Hepatocyte (in vitro differentiated cells): ENCODE measurements at regions not wholly inside any gene's neighbourhood (a gene's known extent, or its start where the extent isn't known, plus 50 kb on each side); places are given as distances from the start of the nearest gene placed in this dataset.

Source experiments
- CTCF ChIP-seq: fragments of 200-600 bp; sonication (generic); IDR thresholded peaks from 2 replicates; pipeline ENCODE4 v1.5.1; 2016; ENCODE audit warnings: antibody characterized with exemption, mild to moderate bottlenecking; ENCODE audit not compliant: poor library complexity
- EZH2 ChIP-seq: fragments of 200-600 bp; sonication (generic); IDR thresholded peaks from 2 replicates; pipeline ENCODE4 v1.6.1; 2016; ENCODE audit warnings: antibody characterized with exemption, mild to moderate bottlenecking, borderline replicate concordance
- EZH2phosphoT487 ChIP-seq: fragments of 200-600 bp; sonication (generic); IDR thresholded peaks from one replicate; pipeline ENCODE4 v1.6.1; 2018; ENCODE audit warnings: antibody characterized with exemption, mild to moderate bottlenecking, low read depth, moderate library complexity; ENCODE audit not compliant: unreplicated experiment, severe bottlenecking

GRCh38 chr10:42952349-42952748, 124.5 kb upstream of the RET start:
- no peak for TF ChIP-seq EZH2
- TF ChIP-seq CTCF = no peak
- TF ChIP-seq EZH2phosphoT487 = no peak
